GM23248 (cell line): ENCODE measurements at regions not wholly inside any gene's neighbourhood (a gene's known extent, or its start where the extent isn't known, plus 50 kb on each side); places are given as distances from the start of the nearest gene placed in this dataset.
"Not testable (repeated sequence)": the region's sequence is repeated elsewhere in the genome, so short reads cannot be mapped to it uniquely, and the experiment has no call there.

Experiments
- DNase-seq: peaks from one replicate; pipeline ENCODE4 v3.0.0-alpha.2; 2015
- H2AFZ ChIP-seq: fragments of 200-600 bp; sonication (generic); 2 replicates; pipeline ENCODE4 v1.6.1; 2016; ENCODE audit warnings: antibody characterized with exemption
- H3F3A ChIP-seq: fragments of 200-600 bp; sonication (generic); 2 replicates; pipeline ENCODE4 v1.6.1; 2016; ENCODE audit warnings: mild to moderate bottlenecking, antibody characterized with exemption, mixed run types; ENCODE audit not compliant: insufficient read depth
- H3K27ac ChIP-seq: fragments of 200-600 bp; sonication (generic); 2 replicates; pipeline ENCODE4 v1.5.1; 2016; ENCODE audit warnings: mild to moderate bottlenecking
- H3K27me3 ChIP-seq: fragments of 200-600 bp; sonication (generic); replicated peaks from 2 replicates; pipeline ENCODE4 v1.6.1; 2016; ENCODE audit warnings: mild to moderate bottlenecking; ENCODE audit not compliant: insufficient read depth
- H3K36me3 ChIP-seq: fragments of 200-600 bp; sonication (generic); 2 replicates; pipeline ENCODE4 v1.6.1; 2016; ENCODE audit warnings: low read depth, mild to moderate bottlenecking
- H3K4me1 ChIP-seq: fragments of 200-600 bp; sonication (generic); 2 replicates; pipeline ENCODE4 v1.6.1; 2016; ENCODE audit warnings: mild to moderate bottlenecking; ENCODE audit not compliant: insufficient read depth
- H3K4me2 ChIP-seq: fragments of 200-600 bp; sonication (generic); one replicate; pipeline ENCODE4 v1.6.1; 2016; ENCODE audit warnings: mild to moderate bottlenecking; ENCODE audit not compliant: unreplicated experiment
- H3K4me3 ChIP-seq: fragments of 200-600 bp; sonication (generic); 2 replicates; pipeline ENCODE4 v1.5.1; 2016; ENCODE audit warnings: mild to moderate bottlenecking
- H3K79me2 ChIP-seq: fragments of 200-600 bp; sonication (generic); 2 replicates; pipeline ENCODE4 v1.6.1; 2016; ENCODE audit warnings: mild to moderate bottlenecking; ENCODE audit not compliant: insufficient read depth
- H3K9ac ChIP-seq: fragments of 200-600 bp; sonication (generic); 2 replicates; pipeline ENCODE4 v1.6.1; 2016; ENCODE audit warnings: mild to moderate bottlenecking
- H3K9me2 ChIP-seq: fragments of 200-600 bp; sonication (generic); 2 replicates; pipeline ENCODE4 v1.6.1; 2016; ENCODE audit warnings: mixed run types, mild to moderate bottlenecking, moderate library complexity; ENCODE audit not compliant: insufficient read depth
- H3K9me3 ChIP-seq: fragments of 200-600 bp; sonication (generic); one replicate; pipeline ENCODE4 v1.6.1; 2017; ENCODE audit warnings: low read depth
- H4K20me1 ChIP-seq: fragments of 200-600 bp; sonication (generic); 2 replicates; pipeline ENCODE4 v1.6.0; 2016; ENCODE audit not compliant: insufficient read depth
- EZH2 ChIP-seq: fragments of 200-600 bp; sonication (generic); IDR thresholded peaks from 2 replicates; pipeline ENCODE4 v1.6.1; 2018; ENCODE audit warnings: antibody characterized with exemption, mild to moderate bottlenecking; ENCODE audit not compliant: insufficient read depth, poor library complexity, severe bottlenecking
- EZH2phosphoT487 ChIP-seq: fragments of 200-600 bp; sonication (generic); IDR thresholded peaks from 2 replicates; pipeline ENCODE4 v1.6.1; 2018; ENCODE audit warnings: antibody characterized with exemption, moderate library complexity, mild to moderate bottlenecking, low read depth; ENCODE audit not compliant: insufficient read depth
- WGBS, 2 experiments: methylation state at CpG; one replicate each; pipeline ENCODE4 v1.1.6; 2015 to 2017; ENCODE audit warnings: low lambda C conversion rate in 2 of 2, low coverage in 1 of 2; ENCODE audit errors: missing lambda C conversion rate in 2 of 2; 5-methylcytosine and 5-hydroxymethylcytosine counted together
- in situ Hi-C: fragments of 300-500 bp; cut with MboI; formaldehyde crosslinking; loops from 2 replicates; pipeline ENCODE4 v1.15.0; 2020

DNA sequence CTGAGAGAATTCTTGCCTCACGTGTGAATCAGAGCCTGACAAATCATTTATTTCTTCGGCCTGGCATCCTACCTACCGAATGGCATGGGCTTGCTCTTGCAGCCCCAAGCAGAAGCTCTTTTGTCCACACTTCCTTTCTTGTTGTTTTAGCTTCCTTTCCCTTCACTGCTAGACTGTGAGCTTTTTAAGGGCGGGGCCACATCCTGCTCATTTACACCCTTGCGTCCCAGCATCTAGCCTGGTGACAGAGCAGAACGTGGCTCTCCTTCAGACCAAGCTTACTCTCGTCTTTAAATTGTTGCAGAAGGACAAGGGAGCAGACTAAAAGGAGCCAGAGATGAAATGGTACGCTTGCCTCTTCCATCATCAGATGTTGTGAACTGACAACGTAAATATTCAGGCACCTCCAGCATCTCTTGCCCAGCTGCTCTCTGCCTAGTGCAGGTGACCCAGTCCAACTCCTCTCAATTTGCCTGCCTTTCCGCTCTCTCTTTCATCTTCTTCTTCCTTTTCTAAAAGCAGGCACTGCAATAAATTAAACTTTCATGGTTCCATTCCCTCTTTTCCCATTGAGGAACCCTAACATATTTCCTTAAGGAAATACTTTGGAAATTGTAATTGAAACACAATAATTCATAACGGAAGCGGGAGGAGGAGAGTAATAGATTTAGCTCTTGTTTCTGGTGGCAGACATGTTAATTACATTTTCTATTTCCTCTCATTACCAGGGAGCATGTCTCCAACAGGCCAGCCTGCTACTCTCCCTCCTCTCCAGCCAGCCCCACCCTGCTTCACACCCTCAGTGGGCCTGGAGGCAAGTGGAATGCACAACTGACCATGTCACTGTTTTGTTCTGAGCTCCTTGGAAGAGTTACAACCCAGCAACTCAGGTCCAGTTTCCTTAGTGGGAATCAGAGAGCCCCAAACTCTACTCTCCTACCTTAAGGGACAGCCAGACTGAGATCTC is 228.1 kb upstream of the TRIB2 start:
- WGBS, 2 experiments, result 75 to 78% methylated on average over 12 of the region's 12 CpGs
- H3K79me2 ChIP-seq, result no peaks in the 10 kb centered on the region
- H3K4me2 ChIP-seq, result no peak overlapping the region
- H3K9ac ChIP-seq, result no peak overlapping the region
- H3K27me3 ChIP-seq, result no peaks in the 10 kb centered on the region
- H3K27ac ChIP-seq, result no peak overlapping the region
- 0 out of 2 replicates have a peak, but pooled peaks cover 9% of the 10 kb centered on the region for H3K4me1 ChIP-seq
- no peak for TF ChIP-seq EZH2
- TF ChIP-seq EZH2phosphoT487, result no peak
- no peaks in the 10 kb centered on the region for H3K9me3 ChIP-seq
- peaks cover 5% of the 10 kb centered on the region; the same call in 1 of the 2 replicates for H3F3A ChIP-seq
- in situ Hi-C loops, result no loop called here
- DNase-seq, result no peak
- H3K36me3 ChIP-seq, result no peaks in the 10 kb centered on the region
- no peaks in the 10 kb centered on the region for H3K9me2 ChIP-seq
- no peak overlapping the region for H3K4me3 ChIP-seq
- no peak overlapping the region for H2AFZ ChIP-seq
- no peaks in the 10 kb centered on the region for H4K20me1 ChIP-seq

DNA sequence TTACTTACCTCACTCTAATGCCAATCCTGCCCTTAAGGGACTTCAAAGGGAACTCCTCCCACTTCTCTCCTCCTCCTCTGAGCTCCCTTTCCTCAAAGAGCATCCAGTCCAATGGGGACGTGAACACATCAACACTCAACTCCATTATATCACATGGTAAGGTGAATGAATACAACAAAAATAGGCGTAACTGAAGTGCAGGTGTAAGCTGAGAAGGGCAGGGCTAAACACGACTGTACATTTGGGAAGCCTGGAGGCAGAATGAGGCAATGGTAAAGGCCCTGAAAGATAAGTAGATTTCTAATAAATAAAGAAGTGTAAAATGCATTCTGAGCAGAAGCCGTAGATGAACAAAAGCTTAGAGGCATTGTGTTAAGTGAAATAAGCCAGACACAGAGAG is 226.1 kb upstream of the TRIB2 start:
- Histone ChIP-seq H2AFZ (no peak overlapping the region), H4K20me1 (no peaks in the 10 kb centered on the region), H3K79me2 (no peaks in the 10 kb centered on the region), H3K4me3 (no peak overlapping the region), H3K4me1 (0 out of 2 replicates have a peak, but pooled peaks cover 9% of the 10 kb centered on the region), H3K9me3 (no peaks in the 10 kb centered on the region), H3F3A (peaks cover 5% of the 10 kb centered on the region; the same call in 1 of the 2 replicates), H3K27ac (no peak overlapping the region), H3K36me3 (no peaks in the 10 kb centered on the region), H3K9me2 (no peaks in the 10 kb centered on the region), H3K27me3 (no peaks in the 10 kb centered on the region), H3K4me2 (no peak overlapping the region), H3K9ac (no peak overlapping the region)
- WGBS, 2 experiments, result 76% methylated on average over 4 of the region's 4 CpGs
- no peak for TF ChIP-seq EZH2
- TF ChIP-seq EZH2phosphoT487, result no peak
- no peak for DNase-seq
- in situ Hi-C loops, result no loop called here

DNA sequence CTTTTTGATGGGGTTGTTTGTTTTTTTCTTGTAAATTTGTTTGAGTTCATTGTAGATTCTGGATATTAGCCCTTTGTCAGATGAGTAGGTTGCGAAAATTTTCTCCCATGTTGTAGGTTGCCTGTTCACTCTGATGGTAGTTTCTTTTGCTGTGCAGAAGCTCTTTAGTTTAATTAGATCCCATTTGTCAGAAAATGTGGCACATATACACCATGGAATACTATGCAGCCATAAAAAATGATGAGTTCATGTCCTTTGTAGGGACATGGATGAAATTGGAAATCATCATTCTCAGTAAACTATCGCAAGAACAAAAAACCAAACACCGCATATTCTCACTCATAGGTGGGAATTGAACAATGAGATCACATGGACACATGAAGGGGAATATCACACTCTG is 224.4 kb upstream of the TRIB2 start:
- H3K9ac ChIP-seq, DNase-seq, in situ Hi-C loops, H2AFZ ChIP-seq, H3K4me1 ChIP-seq, H3K27ac ChIP-seq, H3K79me2 ChIP-seq, H3K36me3 ChIP-seq, H3K9me2 ChIP-seq, H3F3A ChIP-seq, H3K4me3 ChIP-seq, H4K20me1 ChIP-seq, H3K27me3 ChIP-seq, H3K4me2 ChIP-seq, H3K9me3 ChIP-seq: not testable (repeated sequence)
- 100% methylated on average over 1 to 2 of the region's 3 CpGs for WGBS, 2 experiments

DNA sequence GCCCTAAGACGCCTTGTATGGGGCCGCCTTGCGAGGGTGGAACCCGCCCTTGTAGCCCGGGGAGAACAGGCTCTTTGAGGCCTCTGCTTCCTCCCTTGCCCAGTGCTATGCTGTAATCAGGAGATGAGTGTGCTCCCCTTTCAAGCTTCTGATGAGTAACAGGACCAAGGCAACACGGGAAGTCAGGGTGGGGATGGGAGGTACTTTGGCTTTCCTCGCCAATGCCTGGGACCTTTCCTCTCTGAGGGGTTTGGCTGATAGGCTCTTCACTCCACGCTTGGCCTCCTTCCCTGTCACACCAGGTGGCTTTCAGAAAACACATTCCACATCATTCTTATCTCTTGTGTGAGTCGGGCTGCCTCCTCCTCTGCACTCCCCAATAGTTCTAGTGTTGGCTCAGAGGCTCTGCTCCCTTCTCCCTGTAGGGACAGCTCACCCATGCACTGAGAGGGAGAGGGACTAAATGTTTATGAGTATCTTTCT is 223.7 kb upstream of the TRIB2 start:
- Histone ChIP-seq H3F3A (peaks cover 5% of the 10 kb centered on the region; the same call in 1 of the 2 replicates), H2AFZ (peak overlapping the region; percentile 82), H3K27ac (peak overlapping the region; percentile 41), H3K27me3 (no peaks in the 10 kb centered on the region), H3K4me3 (no peak overlapping the region), H3K9me3 (no peaks in the 10 kb centered on the region), H3K4me1 (0 out of 2 replicates have a peak, but pooled peaks cover 9% of the 10 kb centered on the region), H3K9me2 (no peaks in the 10 kb centered on the region), H3K36me3 (no peaks in the 10 kb centered on the region), H3K79me2 (no peaks in the 10 kb centered on the region), H3K9ac (no peak overlapping the region), H4K20me1 (no peaks in the 10 kb centered on the region), H3K4me2 (no peak overlapping the region)
- WGBS, 2 experiments, result 51% methylated on average over 9 of the region's 9 CpGs
- DNase-seq, result peak; percentile 86
- TF ChIP-seq EZH2phosphoT487 (no peak), EZH2 (no peak)
- in situ Hi-C loops, result no loop called here
